Esophagus squamous epithelium (tissue), 4 donors: ENCODE measurements at regions not wholly inside any gene's neighbourhood (a gene's known extent, or its start where the extent isn't known, plus 50 kb on each side); places are given as distances from the start of the nearest gene placed in this dataset.

Experiments
- CTCF ChIP-seq, 6 experiments: fragments of 450-650 bp in 4 of 6; fragments of 200-600 bp in 2 of 6; sonication (generic) in 2 of 6; IDR thresholded peaks; one replicate each; pipeline ENCODE4 v1.5.1; 2016 to 2019; ENCODE audit warnings: antibody characterized with exemption in 6 of 6, mild to moderate bottlenecking in 4 of 6, moderate library complexity in 4 of 6
- POLR2A ChIP-seq, 4 donors: fragments of 450-650 bp; IDR thresholded peaks; one replicate each; pipeline ENCODE4 v1.6.1; 2017; ENCODE audit warnings: antibody characterized with exemption in 4 of 4, mild to moderate bottlenecking in 4 of 4, moderate library complexity in 3 of 4

DNA sequence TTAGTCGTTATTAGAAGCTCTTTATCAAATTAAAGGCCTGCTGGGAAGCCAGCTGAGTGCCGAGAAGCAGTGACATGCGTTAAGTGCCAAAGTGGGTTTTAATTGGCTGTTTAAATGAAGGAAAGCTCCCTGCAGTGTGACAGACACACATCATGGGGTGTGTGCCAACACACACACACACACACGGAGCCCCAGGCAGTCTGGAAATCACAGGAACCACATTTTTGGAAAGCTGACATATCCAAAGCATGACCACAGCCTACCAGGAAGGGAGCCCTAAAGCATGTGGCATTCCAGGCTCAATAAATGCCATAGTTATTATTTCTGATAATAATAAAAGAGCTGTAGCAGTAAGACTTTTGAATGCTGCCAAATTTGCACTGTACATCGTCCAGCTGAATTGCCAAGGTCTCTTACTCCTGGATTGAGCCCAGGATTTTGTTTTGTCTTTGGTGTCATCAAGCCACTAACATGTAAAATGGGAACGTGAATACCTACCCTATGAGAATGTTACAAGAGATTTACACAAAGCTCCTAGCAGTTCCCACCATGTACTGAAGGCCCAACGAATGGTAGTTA lies 135.1 kb downstream of the TMEM30B start:
- TF ChIP-seq CTCF (IDR thresholded peaks at IDR 0.05), result no peak
- no peak for TF ChIP-seq POLR2A (IDR thresholded peaks at IDR 0.05)
